Tibial nerve (tissue), 4 donors: ENCODE measurements at regions not wholly inside any gene's neighbourhood (a gene's known extent, or its start where the extent isn't known, plus 50 kb on each side); places are given as distances from the start of the nearest gene placed in this dataset.

Source experiments
- EP300 ChIP-seq, 2 donors: sonication (generic); formaldehyde crosslinking; IDR thresholded peaks; one replicate each; pipeline ENCODE4 v1.6.1; 2017; ENCODE audit warnings: antibody characterized with exemption in 2 of 2, mild to moderate bottlenecking in 1 of 2
- POLR2A ChIP-seq, 2 donors: fragments of 450-650 bp; IDR thresholded peaks; one replicate each; pipeline ENCODE4 v1.6.1; 2017; ENCODE audit warnings: antibody characterized with exemption in 2 of 2, mild to moderate bottlenecking in 2 of 2, moderate library complexity in 2 of 2
- TF ChIP-seq, protein P1 (sequence below), 5 experiments: fragments of 200-600 bp in 3 of 5; fragments of 450-650 bp in 2 of 5; sonication (generic) in 3 of 5; IDR thresholded peaks; one replicate each; pipeline ENCODE4 v1.5.1; 2016 to 2019; ENCODE audit warnings: antibody characterized with exemption in 5 of 5, mild to moderate bottlenecking in 3 of 5, moderate library complexity in 2 of 5

DNA sequence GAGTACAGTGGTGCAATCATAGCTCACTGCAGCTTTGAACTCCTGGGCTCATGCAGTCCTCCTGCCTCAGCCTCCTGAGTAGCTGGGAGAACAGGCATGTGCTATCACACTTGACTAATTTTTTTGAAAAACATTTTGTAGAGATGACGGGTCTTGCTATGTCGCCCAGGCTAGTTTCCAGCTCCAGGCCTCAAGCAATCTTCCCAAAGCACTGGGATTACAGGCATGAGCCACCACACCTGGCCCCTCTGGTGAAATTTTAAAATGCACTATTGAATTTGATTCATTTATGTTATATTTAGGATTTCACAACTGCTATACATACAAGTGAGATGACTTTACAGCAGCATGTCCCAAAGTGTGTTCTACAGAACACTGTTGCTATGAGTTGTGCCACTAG lies 50.8 kb upstream of the TPM1 start:
- TF ChIP-seq, protein P1, sequence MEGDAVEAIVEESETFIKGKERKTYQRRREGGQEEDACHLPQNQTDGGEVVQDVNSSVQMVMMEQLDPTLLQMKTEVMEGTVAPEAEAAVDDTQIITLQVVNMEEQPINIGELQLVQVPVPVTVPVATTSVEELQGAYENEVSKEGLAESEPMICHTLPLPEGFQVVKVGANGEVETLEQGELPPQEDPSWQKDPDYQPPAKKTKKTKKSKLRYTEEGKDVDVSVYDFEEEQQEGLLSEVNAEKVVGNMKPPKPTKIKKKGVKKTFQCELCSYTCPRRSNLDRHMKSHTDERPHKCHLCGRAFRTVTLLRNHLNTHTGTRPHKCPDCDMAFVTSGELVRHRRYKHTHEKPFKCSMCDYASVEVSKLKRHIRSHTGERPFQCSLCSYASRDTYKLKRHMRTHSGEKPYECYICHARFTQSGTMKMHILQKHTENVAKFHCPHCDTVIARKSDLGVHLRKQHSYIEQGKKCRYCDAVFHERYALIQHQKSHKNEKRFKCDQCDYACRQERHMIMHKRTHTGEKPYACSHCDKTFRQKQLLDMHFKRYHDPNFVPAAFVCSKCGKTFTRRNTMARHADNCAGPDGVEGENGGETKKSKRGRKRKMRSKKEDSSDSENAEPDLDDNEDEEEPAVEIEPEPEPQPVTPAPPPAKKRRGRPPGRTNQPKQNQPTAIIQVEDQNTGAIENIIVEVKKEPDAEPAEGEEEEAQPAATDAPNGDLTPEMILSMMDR (IDR thresholded peaks at IDR 0.05) = no peak
- TF ChIP-seq POLR2A (IDR thresholded peaks at IDR 0.05) (no peak), EP300 (IDR thresholded peaks at IDR 0.05) (no peak)
